ENCODE measurements at regions not wholly inside any gene's neighbourhood (a gene's known extent, or its start where the extent isn't known, plus 50 kb on each side); places are given as distances from the start of the nearest gene placed in this dataset.

- H3T11ph ChIP-seq (ENCODE audit: low read length): no peak overlapping the region
- no peak overlapping the region for H3K18ac ChIP-seq (ENCODE audit: insufficient read length, low read depth, low read length)
- no peak overlapping the region for H2BK20ac ChIP-seq (ENCODE audit: low read depth, low read length, poor library complexity, severe bottlenecking)
- no peaks in the 10 kb centered on the region for H3K23me2 ChIP-seq (ENCODE audit: insufficient read length, low read depth, low read length, poor library complexity, severe bottlenecking)
- H4K8ac ChIP-seq (replicated peaks; ENCODE audit: insufficient read length, low read depth, low read length): no peak overlapping the region
- no peaks in the 10 kb centered on the region for H3K79me2 ChIP-seq (ENCODE audit: insufficient read depth, low read length)
- H2BK5ac ChIP-seq (ENCODE audit: insufficient read length, low read length): no peak overlapping the region
- no peak overlapping the region for H3K9ac ChIP-seq (ENCODE audit: extremely low read depth, insufficient read length, low read length)
- peaks cover 6% of the 10 kb centered on the region; the same call in 1 of the 2 replicates for H3K4me1 ChIP-seq (ENCODE audit: insufficient read depth, low read length)
- no peak overlapping the region for H3K4me2 ChIP-seq (ENCODE audit: insufficient read depth, insufficient read length, low read length)
- no peak overlapping the region for H4K5ac ChIP-seq (ENCODE audit: insufficient read length, low read depth, low read length)
- no peak for TF ChIP-seq CTCF (conservative IDR thresholded peaks at IDR 0.05)
- H3K36me3 Mint-ChIP-seq (ENCODE audit: insufficient read depth in 1 of 3, low read depth in 3 of 3): peaks cover 11 to 33% (median 19%) of the 10 kb centered on the region in 3 experiments
- H2BK12ac ChIP-seq (ENCODE audit: insufficient read length, low read depth, low read length): no peak overlapping the region
- no peak overlapping the region for H3K27ac ChIP-seq (ENCODE audit: insufficient read length, low read depth, low read length)
- no peak overlapping the region for H2AK5ac ChIP-seq (ENCODE audit: insufficient read length, low read length)
- DNase-seq: no peak
- H3K4me1 Mint-ChIP-seq: peaks cover 15 to 21% of the 10 kb centered on the region in 2 experiments
- no peak overlapping the region for H2AFZ ChIP-seq (ENCODE audit: low read length)
- H3K4ac ChIP-seq (ENCODE audit: low read depth, low read length): no peak overlapping the region
- no peak overlapping the region for H3K14ac ChIP-seq (ENCODE audit: insufficient read depth, low read length)
- no peaks in the 10 kb centered on the region for H3K9me3 ChIP-seq (ENCODE audit: control insufficient read depth, low read depth, low read length)
- H3K27me3 ChIP-seq (ENCODE audit: insufficient read depth, low read length): no peaks in the 10 kb centered on the region
- H3K9me3 Mint-ChIP-seq: peaks cover 14 to 26% of the 10 kb centered on the region in 2 experiments
- no peak overlapping the region for H3K4me3 Mint-ChIP-seq
- no peaks in the 10 kb centered on the region for H3K27me3 Mint-ChIP-seq (ENCODE audit: low read depth)
- H2BK15ac ChIP-seq (ENCODE audit: low read depth, low read length): no peak overlapping the region
- no peak overlapping the region for H3K56ac ChIP-seq (ENCODE audit: insufficient read length, low read depth, low read length)
- no peak overlapping the region for H2BK120ac ChIP-seq (ENCODE audit: low read depth, low read length, poor library complexity, severe bottlenecking)
- H4K20me1 ChIP-seq (ENCODE audit: control insufficient read depth, insufficient read depth, insufficient read length): no peaks in the 10 kb centered on the region
- no peak overlapping the region for H4K91ac ChIP-seq (ENCODE audit: insufficient read length, low read depth, low read length)
- H3K23ac ChIP-seq (ENCODE audit: insufficient read length, low read depth, low read length): no peak overlapping the region
- H3K27ac Mint-ChIP-seq: no peak overlapping the region
- no peaks in the 10 kb centered on the region for H3K79me1 ChIP-seq (ENCODE audit: insufficient read depth, low read depth, low read length, poor library complexity, severe bottlenecking)
Observed at GRCh38 chr7:41592794-41593193, 110.1 kb downstream of the INHBA start.

Data from H9 (cell line).